Activated T-helper 1 cell treated with anti-CD3 and anti-CD28 coated beads, Interleukin-12 subunit alpha, Interleukin-12 subunit beta, Interleukin-2, Interleukin-4 antibody, amounts not matched to agents 30 ng/mL and 10 ng/mL and 1 ng/mL, durations not matched to agents 14 hours and 24 hours and 36 hours (primary cell): ENCODE measurements at regions not wholly inside any gene's neighbourhood (a gene's known extent, or its start where the extent isn't known, plus 50 kb on each side); places are given as distances from the start of the nearest gene placed in this dataset.

Source experiments
- DNase-seq: peaks from one replicate; pipeline ENCODE4 v3.0.0; 2021; ENCODE audit warnings: low spot score
- H3K27ac Mint-ChIP-seq: one replicate; pipeline ENCODE4 v1.8.0; 2021; ENCODE audit warnings: mild to moderate bottlenecking, mixed read lengths
- H3K27me3 Mint-ChIP-seq: one replicate; pipeline ENCODE4 v1.8.0; 2022; ENCODE audit warnings: mild to moderate bottlenecking, moderate library complexity, mixed read lengths; ENCODE audit not compliant: insufficient read depth
- H3K36me3 Mint-ChIP-seq: one replicate; pipeline ENCODE4 v1.8.0; 2021; ENCODE audit warnings: low read depth, mixed read lengths
- H3K4me1 Mint-ChIP-seq: one replicate; pipeline ENCODE4 v1.8.0; 2021; ENCODE audit warnings: low read depth, mixed read lengths
- H3K4me3 Mint-ChIP-seq: one replicate; pipeline ENCODE4 v1.8.0; 2021; ENCODE audit warnings: mild to moderate bottlenecking, moderate library complexity, mixed read lengths
- H3K9me3 Mint-ChIP-seq: one replicate; pipeline ENCODE4 v1.8.0; 2021; ENCODE audit warnings: mixed read lengths
- intact Hi-C: fragments of 100-400 bp; cut with micrococcal nuclease; formaldehyde crosslinking; loops from one replicate; pipeline ENCODE4 v1.15.1; 2024

DNA sequence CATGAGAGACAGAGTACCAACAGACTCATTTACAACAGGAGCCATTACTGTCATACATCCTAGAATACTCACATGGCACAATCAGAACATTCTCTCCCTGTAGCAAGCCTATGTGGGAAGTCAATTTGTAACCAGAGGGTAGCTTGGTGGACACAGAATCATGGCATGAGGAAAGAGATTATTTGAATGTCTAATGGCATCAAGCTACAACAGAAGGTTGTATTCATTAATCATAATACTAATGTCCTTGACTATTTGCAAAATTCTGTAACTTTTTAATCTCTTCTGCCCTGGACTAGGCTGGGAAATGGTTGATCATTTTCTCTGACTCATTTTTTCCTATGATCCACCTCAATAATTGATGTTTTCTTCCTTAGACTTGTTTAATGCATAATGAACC, 345.2 kb upstream of the IL12A start:
- DNase-seq: no peak
- Mint-ChIP-seq H3K27me3 (no peaks in the 10 kb centered on the region), H3K9me3 (no peaks in the 10 kb centered on the region)

DNA sequence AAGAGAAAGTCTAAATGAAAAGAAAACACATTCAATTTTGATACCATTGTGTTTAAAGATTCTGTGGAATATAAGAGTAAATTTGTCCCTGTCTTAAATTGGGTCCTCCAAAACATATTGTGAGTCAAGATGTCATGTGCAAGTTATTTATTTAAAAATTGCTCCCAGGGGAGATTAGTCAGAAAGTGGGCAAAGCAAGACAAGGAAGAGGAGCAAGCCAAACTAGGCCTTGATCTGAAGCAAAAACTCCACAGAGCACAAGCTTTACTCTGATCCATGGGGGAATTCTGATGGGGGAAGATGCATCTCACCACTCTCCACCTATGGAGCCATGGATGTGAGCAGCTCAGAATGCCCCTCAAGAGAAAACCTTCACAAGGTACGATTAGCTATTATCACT, 342.8 kb upstream of the IL12A start:
- Mint-ChIP-seq H3K36me3 (no peaks in the 10 kb centered on the region), H3K4me1 (no peaks in the 10 kb centered on the region), H3K9me3 (no peaks in the 10 kb centered on the region), H3K27ac (no peak overlapping the region), H3K27me3 (no peaks in the 10 kb centered on the region), H3K4me3 (no peak overlapping the region)
- no peak for DNase-seq
- intact Hi-C loops: no loop called here

More for the DNA sequence above, 345.2 kb upstream of the IL12A start:
- H3K36me3 Mint-ChIP-seq: no peaks in the 10 kb centered on the region
- no peak overlapping the region for H3K27ac Mint-ChIP-seq
- no peak overlapping the region for H3K4me3 Mint-ChIP-seq
- intact Hi-C loops: no loop called here
- no peaks in the 10 kb centered on the region for H3K4me1 Mint-ChIP-seq

DNA sequence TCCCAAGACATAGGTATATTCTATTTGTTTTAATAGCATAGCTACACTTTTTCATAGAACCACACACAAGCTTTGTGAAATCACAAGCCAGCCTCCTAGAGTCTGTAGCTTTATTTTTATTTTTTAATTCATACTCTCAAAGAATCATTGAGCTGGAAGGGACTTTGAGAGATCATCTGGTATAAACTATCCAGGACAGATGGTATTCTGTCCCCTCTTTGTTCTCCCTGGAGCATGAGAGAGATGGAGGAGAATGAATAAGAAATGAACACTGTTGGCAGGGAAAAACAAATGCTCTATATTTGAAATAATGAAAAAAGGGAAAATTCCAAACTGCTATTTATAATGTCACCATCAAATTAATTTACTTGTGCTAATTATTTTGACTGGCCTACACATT, 338.7 kb upstream of the IL12A start:
- intact Hi-C loops: no loop called here

DNA sequence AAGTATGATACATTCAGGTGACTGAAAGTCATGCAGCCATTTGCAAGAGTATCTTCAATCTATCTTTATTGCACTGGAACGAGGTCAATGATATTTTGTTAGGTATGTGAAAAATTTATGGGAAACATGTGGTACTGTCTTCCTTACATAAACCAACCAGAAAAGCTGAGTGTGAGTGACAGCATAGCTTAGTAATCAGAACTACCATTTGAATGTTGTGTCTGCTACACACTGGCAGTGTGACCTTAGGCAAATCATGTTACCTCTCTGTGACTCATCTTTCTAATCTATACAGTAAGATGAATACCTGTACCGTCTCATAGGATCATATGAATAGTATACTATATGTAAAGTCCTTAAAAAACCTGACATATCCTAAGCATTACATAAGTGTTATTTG, 337.9 kb upstream of the IL12A start:
- DNase-seq: no peak
- no peaks in the 10 kb centered on the region for H3K36me3 Mint-ChIP-seq
- H3K27me3 Mint-ChIP-seq: no peaks in the 10 kb centered on the region
- H3K27ac Mint-ChIP-seq: no peak overlapping the region
- H3K4me1 Mint-ChIP-seq: no peaks in the 10 kb centered on the region
- H3K9me3 Mint-ChIP-seq: no peaks in the 10 kb centered on the region
- intact Hi-C loops: no loop called here
- no peak overlapping the region for H3K4me3 Mint-ChIP-seq

More for the DNA sequence above, 338.7 kb upstream of the IL12A start:
- DNase-seq: no peak
- Mint-ChIP-seq H3K4me1 (no peaks in the 10 kb centered on the region), H3K27ac (no peak overlapping the region), H3K27me3 (no peaks in the 10 kb centered on the region), H3K36me3 (no peaks in the 10 kb centered on the region), H3K4me3 (no peak overlapping the region), H3K9me3 (no peaks in the 10 kb centered on the region)

DNA sequence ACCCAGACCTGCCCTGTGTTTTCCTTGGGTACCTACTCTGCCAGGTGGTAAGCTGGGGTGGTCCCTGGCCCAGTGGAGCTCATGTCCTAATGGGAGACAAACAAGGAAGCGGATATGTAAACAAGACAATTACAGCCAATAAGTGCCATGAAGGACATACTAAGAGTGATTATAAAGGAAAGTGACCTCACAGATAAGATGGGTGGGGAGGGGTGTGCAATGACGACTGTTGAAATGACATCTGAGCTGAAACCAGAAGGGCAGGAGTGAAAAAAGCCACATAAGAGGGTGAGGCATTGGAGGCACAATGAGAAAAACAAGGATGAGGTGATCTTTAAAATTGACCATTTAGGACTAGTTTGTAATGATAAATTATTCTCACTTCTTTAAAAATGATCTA, 336.2 kb upstream of the IL12A start:
- Mint-ChIP-seq H3K4me3 (no peak overlapping the region), H3K4me1 (no peaks in the 10 kb centered on the region), H3K36me3 (no peaks in the 10 kb centered on the region), H3K27me3 (no peaks in the 10 kb centered on the region), H3K27ac (no peak overlapping the region), H3K9me3 (no peaks in the 10 kb centered on the region)
- intact Hi-C loops: no loop called here
- DNase-seq: no peak

DNA sequence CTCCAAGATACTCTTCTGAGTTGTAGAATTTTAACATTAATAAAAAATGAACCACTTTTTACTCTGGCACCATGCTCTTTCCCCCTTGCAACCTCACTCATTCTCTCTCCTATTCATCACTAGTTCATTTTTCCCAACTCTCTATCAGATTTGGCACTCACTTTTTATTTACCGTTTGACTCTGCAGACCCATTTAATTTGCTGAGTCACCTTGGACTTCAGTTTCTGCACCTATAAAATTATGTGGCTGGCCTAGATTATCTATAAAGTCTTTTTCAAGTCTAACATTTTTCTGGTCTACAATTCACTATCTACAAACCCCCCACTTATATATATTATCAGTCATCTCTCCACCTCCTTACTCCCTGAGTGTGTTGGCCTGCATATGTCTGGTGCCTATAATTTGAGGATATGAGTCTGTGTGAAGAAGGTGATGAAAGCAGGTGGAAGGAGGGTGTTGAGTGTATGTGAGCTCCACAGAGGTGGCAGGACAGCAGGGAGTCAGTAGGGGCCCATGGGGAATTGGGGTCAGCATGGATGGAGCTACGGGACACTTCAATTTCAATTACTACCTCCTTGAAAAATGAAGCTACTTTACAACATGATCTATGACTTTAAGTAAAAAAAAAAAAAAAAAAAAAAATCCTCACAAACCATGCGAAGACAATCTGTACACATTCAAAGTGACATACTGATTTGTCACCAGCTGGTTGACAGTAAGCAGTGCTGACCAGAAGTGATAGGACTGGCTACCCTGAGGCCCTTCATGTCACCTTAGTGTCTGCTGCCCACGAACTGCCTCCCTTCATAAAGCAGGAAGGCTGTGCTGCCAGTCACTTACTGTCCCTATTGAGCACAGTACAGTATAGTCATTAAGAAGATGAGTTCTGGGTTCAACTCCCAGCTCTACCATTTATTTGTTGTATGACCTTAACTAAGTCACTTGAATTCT, 334.2 kb upstream of the IL12A start:
- no peaks in the 10 kb centered on the region for H3K9me3 Mint-ChIP-seq
- H3K27ac Mint-ChIP-seq: no peak overlapping the region
- no peaks in the 10 kb centered on the region for H3K27me3 Mint-ChIP-seq
- intact Hi-C loops: no loop called here
- no peaks in the 10 kb centered on the region for H3K4me1 Mint-ChIP-seq
- no peak for DNase-seq
- H3K4me3 Mint-ChIP-seq: no peak overlapping the region
- no peaks in the 10 kb centered on the region for H3K36me3 Mint-ChIP-seq

DNA sequence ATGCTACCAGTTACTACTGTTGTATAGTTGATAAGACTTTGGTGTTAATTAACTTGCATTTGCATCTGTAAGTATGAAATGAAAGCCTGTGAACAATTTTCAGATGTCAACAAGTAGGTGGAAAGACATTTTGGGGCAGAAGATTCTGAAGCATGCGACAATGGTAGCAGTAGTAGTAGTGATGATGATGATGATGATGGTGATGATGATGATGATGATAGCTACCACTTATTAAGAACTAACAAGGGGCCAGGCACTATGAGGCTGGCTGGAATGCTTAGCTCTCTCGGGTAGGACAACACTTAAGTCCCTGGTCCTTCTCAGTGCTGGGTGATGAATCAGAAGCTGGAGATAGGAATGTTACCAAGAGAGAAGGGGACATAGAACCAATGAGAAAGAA, 333.4 kb upstream of the IL12A start:
- no peaks in the 10 kb centered on the region for H3K4me1 Mint-ChIP-seq
- H3K9me3 Mint-ChIP-seq: no peaks in the 10 kb centered on the region
- no peak overlapping the region for H3K4me3 Mint-ChIP-seq
- H3K36me3 Mint-ChIP-seq: no peaks in the 10 kb centered on the region
- H3K27ac Mint-ChIP-seq: no peak overlapping the region
- DNase-seq: no peak
- intact Hi-C loops: no loop called here
- H3K27me3 Mint-ChIP-seq: no peaks in the 10 kb centered on the region

DNA sequence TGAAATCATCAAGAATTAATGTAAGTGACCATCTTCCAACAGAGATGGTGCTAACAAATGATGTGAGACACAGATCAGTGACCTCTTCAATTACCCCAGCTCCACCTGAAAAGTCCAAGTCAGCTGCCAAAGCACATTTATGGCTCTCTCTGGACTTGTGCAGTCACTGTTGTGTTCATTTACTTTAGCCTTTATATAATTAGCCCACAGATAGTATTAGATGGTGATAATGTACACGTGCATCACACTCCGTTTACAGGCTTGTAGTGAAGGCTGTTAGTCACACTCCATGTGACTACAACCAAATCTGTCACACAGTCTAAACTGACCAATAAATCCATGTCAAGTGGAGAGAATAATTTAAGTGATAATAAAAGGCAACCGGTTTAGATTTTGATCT, 331.5 kb upstream of the IL12A start:
- H3K27ac Mint-ChIP-seq: no peak overlapping the region
- intact Hi-C loops: no loop called here
- DNase-seq: no peak
- H3K36me3 Mint-ChIP-seq: no peaks in the 10 kb centered on the region
- H3K4me1 Mint-ChIP-seq: no peaks in the 10 kb centered on the region
- no peak overlapping the region for H3K4me3 Mint-ChIP-seq
- no peaks in the 10 kb centered on the region for H3K27me3 Mint-ChIP-seq
- H3K9me3 Mint-ChIP-seq: no peaks in the 10 kb centered on the region

DNA sequence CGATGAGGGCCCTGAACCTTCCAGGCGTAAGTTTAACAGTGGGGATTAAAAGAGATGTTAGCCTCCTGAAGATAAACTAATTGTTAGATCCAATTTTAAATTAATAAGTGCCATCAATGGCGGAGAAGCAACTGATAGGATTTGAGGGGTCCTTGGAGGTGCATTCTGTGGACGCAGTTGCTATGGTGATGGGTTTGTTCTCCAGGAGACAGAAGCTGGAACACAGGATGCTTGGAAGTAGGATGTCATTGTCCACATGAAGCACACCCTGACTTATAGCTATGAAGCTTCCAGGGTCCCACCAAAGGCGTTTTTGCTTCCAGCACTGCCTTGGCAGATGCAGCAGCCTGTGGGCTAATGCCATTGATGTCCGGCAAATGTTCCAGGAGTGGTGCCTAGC, 331.0 kb upstream of the IL12A start:
- Mint-ChIP-seq H3K4me1 (no peaks in the 10 kb centered on the region), H3K27me3 (no peaks in the 10 kb centered on the region), H3K27ac (no peak overlapping the region), H3K36me3 (no peaks in the 10 kb centered on the region), H3K4me3 (no peak overlapping the region), H3K9me3 (no peaks in the 10 kb centered on the region)
- no peak for DNase-seq
- intact Hi-C loops: no loop called here

DNA sequence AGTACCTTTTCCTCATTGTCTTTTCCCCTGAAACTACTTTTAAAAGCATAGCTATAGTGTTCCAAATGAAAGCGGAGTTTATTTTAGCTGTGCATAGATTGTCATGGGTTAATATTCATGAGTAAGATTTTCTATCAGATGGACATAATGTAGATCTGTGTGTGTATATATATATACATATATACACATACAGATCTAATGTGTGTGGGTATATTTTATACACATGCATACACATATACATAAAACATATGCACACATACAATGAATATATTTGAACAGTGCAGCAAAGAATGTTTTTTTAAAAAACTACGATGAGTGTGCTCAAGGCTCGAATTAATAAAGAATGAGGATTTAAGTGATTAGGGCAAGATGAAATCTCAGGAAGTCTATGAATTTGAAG, 328.3 kb upstream of the IL12A start:
- no peaks in the 10 kb centered on the region for H3K27me3 Mint-ChIP-seq
- H3K36me3 Mint-ChIP-seq: no peaks in the 10 kb centered on the region
- intact Hi-C loops: no loop called here
- H3K4me1 Mint-ChIP-seq: no peaks in the 10 kb centered on the region
- H3K27ac Mint-ChIP-seq: no peak overlapping the region
- DNase-seq: no peak
- H3K4me3 Mint-ChIP-seq: no peak overlapping the region
- no peaks in the 10 kb centered on the region for H3K9me3 Mint-ChIP-seq

DNA sequence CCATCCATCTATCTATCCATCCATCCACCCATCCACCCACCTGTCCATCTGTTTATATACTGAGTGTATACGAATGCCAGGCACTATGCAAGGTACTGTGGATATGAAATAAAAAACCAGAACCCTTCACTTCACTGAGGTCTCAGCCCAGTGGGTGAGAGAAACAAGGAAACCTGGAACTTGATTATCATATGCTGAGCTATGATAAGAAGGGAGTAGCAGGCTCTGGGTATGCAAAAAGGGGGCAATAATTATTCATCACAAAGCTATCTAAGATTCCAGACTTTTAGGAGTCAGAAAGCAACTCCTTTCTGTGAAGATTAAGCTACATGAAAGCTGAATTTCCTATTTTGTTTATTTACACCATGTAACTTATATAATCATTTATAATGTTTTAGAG, 327.7 kb upstream of the IL12A start:
- Mint-ChIP-seq H3K36me3 (no peaks in the 10 kb centered on the region), H3K9me3 (no peaks in the 10 kb centered on the region), H3K27ac (no peak overlapping the region), H3K4me1 (no peaks in the 10 kb centered on the region), H3K4me3 (no peak overlapping the region), H3K27me3 (no peaks in the 10 kb centered on the region)
- intact Hi-C loops: no loop called here
- no peak for DNase-seq

DNA sequence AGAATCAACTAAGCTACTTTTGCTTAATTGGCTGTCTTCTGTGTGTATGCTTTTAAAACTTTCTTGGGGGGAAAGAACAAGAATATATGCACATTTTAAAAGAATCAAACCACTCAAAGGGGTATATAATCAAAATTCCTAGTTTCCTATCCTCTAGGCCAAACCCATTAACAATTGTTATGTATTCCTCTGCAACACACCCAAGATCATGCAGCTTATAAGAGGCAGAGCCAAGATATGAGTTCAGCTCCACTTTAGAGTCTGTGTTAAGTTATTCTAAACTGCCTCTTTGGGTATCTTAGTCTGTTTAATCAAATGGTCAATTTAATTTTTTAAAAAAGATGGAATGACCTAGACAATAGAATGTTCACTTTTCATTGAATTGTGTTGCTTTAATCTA, 326.1 kb upstream of the IL12A start:
- no peak for DNase-seq
- Mint-ChIP-seq H3K36me3 (no peaks in the 10 kb centered on the region), H3K27ac (no peak overlapping the region), H3K4me3 (no peak overlapping the region), H3K9me3 (no peaks in the 10 kb centered on the region), H3K4me1 (no peaks in the 10 kb centered on the region), H3K27me3 (no peaks in the 10 kb centered on the region)
- intact Hi-C loops: no loop called here

DNA sequence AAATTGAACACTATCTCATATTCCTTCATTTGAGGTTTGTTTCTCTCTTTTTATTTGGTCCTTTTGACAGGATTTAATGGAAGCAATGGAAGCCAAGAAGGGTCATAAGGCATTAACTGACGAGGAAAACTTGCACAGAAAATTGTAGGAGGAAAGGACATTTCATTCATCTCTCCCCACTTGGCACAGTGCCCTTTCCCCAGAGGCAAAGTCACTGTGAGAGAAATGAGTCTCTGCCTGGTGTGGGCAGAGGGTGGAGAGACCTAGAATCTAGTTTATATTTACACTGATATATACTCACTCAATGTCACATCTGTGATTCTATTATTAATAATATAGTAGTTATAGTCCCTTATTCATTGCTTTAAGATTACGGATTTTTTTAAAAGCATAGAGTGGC, 324.6 kb upstream of the IL12A start:
- DNase-seq: no peak
- intact Hi-C loops: no loop called here
- Mint-ChIP-seq H3K27ac (no peak overlapping the region), H3K27me3 (no peaks in the 10 kb centered on the region), H3K36me3 (no peaks in the 10 kb centered on the region), H3K4me3 (no peak overlapping the region), H3K4me1 (no peaks in the 10 kb centered on the region), H3K9me3 (no peaks in the 10 kb centered on the region)

DNA sequence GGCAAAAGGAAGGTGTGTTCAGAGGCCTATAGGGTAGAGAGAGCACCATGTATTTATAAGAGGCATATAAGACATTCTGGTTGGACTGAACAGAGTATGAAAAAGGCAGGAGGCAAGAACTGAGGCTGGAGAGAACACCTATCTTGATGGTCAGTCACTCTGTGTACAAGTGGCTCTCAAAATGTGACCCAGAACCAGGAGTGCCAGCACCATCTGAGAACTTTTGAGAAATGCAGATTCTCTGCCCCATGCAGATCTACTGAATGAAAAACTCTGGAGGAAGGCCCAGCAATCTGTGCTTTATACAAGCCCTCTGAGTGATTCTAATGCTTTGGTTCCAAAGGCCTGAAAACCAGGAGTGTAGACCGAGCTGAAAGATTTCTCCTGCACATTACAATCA, 324.0 kb upstream of the IL12A start:
- Mint-ChIP-seq H3K27ac (no peak overlapping the region), H3K4me1 (no peaks in the 10 kb centered on the region), H3K9me3 (no peaks in the 10 kb centered on the region), H3K36me3 (no peaks in the 10 kb centered on the region), H3K27me3 (no peaks in the 10 kb centered on the region), H3K4me3 (no peak overlapping the region)
- intact Hi-C loops: no loop called here
- DNase-seq: no peak
